ENCODE measurements at regions not wholly inside any gene's neighbourhood (a gene's known extent, or its start where the extent isn't known, plus 50 kb on each side); places are given as distances from the start of the nearest gene placed in this dataset.

- peaks cover 18 to 42% of the 10 kb centered on the region in 2 donors for H3K36me3 ChIP-seq (ENCODE audit: control insufficient read depth in 2 of 2, insufficient read depth in 2 of 2, low read length in 2 of 2)
- H3K27me3 ChIP-seq (ENCODE audit: control insufficient read depth in 2 of 2, insufficient read depth in 2 of 2, low read length in 2 of 2), result no peaks in the 10 kb centered on the region
- no peaks in the 10 kb centered on the region for H3K9me3 ChIP-seq (ENCODE audit: control insufficient read depth in 2 of 2, low read length in 2 of 2)
- peaks cover 26 to 27% of the 10 kb centered on the region in 2 donors for H3K4me1 ChIP-seq (ENCODE audit: control insufficient read depth in 2 of 2, insufficient read depth in 2 of 2, low read length in 2 of 2)
- no peak overlapping the region for H3K4me3 ChIP-seq (ENCODE audit: low read length in 2 of 2)
- no peak overlapping the region for H3K27ac ChIP-seq (ENCODE audit: low read depth in 2 of 2, low read length in 2 of 2)
- H3K9ac ChIP-seq (ENCODE audit: low read depth in 1 of 2, low read length in 2 of 2), result no peak overlapping the region
Observed at GRCh38 chr22:46092670-46093410, 57.5 kb upstream of the PPARA start.

GRCh38 chr22:46093796-46094195 lies 56.5 kb upstream of the PPARA start:
- H3K4me1 ChIP-seq (ENCODE audit: control insufficient read depth in 2 of 2, insufficient read depth in 2 of 2, low read length in 2 of 2), result peaks cover 23 to 25% of the 10 kb centered on the region in 2 donors
- no peak overlapping the region for H3K4me3 ChIP-seq (ENCODE audit: low read length in 2 of 2)
- no peak overlapping the region for H3K9ac ChIP-seq (ENCODE audit: low read depth in 1 of 2, low read length in 2 of 2)
- no peaks in the 10 kb centered on the region for H3K27me3 ChIP-seq (ENCODE audit: control insufficient read depth in 2 of 2, insufficient read depth in 2 of 2, low read length in 2 of 2)
- no peaks in the 10 kb centered on the region for H3K9me3 ChIP-seq (ENCODE audit: control insufficient read depth in 2 of 2, low read length in 2 of 2)
- no peak overlapping the region for H3K27ac ChIP-seq (ENCODE audit: low read depth in 2 of 2, low read length in 2 of 2)
- peaks cover 26 to 46% of the 10 kb centered on the region in 2 donors for H3K36me3 ChIP-seq (ENCODE audit: control insufficient read depth in 2 of 2, insufficient read depth in 2 of 2, low read length in 2 of 2)

- Histone ChIP-seq H3K4me1 (ENCODE audit: control insufficient read depth in 2 of 2, insufficient read depth in 2 of 2, low read length in 2 of 2) (peaks cover 15 to 19% of the 10 kb centered on the region in 2 donors), H3K9ac (ENCODE audit: low read depth in 1 of 2, low read length in 2 of 2) (no peak overlapping the region), H3K36me3 (ENCODE audit: control insufficient read depth in 2 of 2, insufficient read depth in 2 of 2, low read length in 2 of 2) (peaks cover 34 to 49% of the 10 kb centered on the region in 2 donors), H3K27ac (ENCODE audit: low read depth in 2 of 2, low read length in 2 of 2) (peak overlapping the region in 1 of 2 donors; percentile 32), H3K27me3 (ENCODE audit: control insufficient read depth in 2 of 2, insufficient read depth in 2 of 2, low read length in 2 of 2) (no peaks in the 10 kb centered on the region), H3K9me3 (ENCODE audit: control insufficient read depth in 2 of 2, low read length in 2 of 2) (no peaks in the 10 kb centered on the region), H3K4me3 (ENCODE audit: low read length in 2 of 2) (no peak overlapping the region)
Observed at GRCh38 chr22:46094676-46095075, 55.6 kb upstream of the PPARA start.

- Histone ChIP-seq H3K4me1 (ENCODE audit: control insufficient read depth in 2 of 2, insufficient read depth in 2 of 2, low read length in 2 of 2) (peaks cover 8 to 11% of the 10 kb centered on the region in 2 donors), H3K9me3 (ENCODE audit: control insufficient read depth in 2 of 2, low read length in 2 of 2) (no peaks in the 10 kb centered on the region), H3K27ac (ENCODE audit: low read depth in 2 of 2, low read length in 2 of 2) (no peak overlapping the region), H3K9ac (ENCODE audit: low read depth in 1 of 2, low read length in 2 of 2) (no peak overlapping the region), H3K36me3 (ENCODE audit: control insufficient read depth in 2 of 2, insufficient read depth in 2 of 2, low read length in 2 of 2) (peaks cover 46 to 58% of the 10 kb centered on the region in 2 donors), H3K27me3 (ENCODE audit: control insufficient read depth in 2 of 2, insufficient read depth in 2 of 2, low read length in 2 of 2) (no peaks in the 10 kb centered on the region), H3K4me3 (ENCODE audit: low read length in 2 of 2) (no peak overlapping the region)
Observed at GRCh38 chr22:46096051-46096450, 54.3 kb upstream of the PPARA start.

GRCh38 chr22:46096706-46097230 lies 53.6 kb upstream of the PPARA start:
- H3K4me3 ChIP-seq (ENCODE audit: low read length in 2 of 2), result no peak overlapping the region
- no peak overlapping the region for H3K27ac ChIP-seq (ENCODE audit: low read depth in 2 of 2, low read length in 2 of 2)
- no peak overlapping the region for H3K9ac ChIP-seq (ENCODE audit: low read depth in 1 of 2, low read length in 2 of 2)
- peaks cover 53 to 57% of the 10 kb centered on the region in 2 donors for H3K36me3 ChIP-seq (ENCODE audit: control insufficient read depth in 2 of 2, insufficient read depth in 2 of 2, low read length in 2 of 2)
- H3K4me1 ChIP-seq (ENCODE audit: control insufficient read depth in 2 of 2, insufficient read depth in 2 of 2, low read length in 2 of 2), result peaks cover 8 to 9% of the 10 kb centered on the region in 2 donors
- no peaks in the 10 kb centered on the region for H3K9me3 ChIP-seq (ENCODE audit: control insufficient read depth in 2 of 2, low read length in 2 of 2)
- no peaks in the 10 kb centered on the region for H3K27me3 ChIP-seq (ENCODE audit: control insufficient read depth in 2 of 2, insufficient read depth in 2 of 2, low read length in 2 of 2)

GRCh38 chr22:46097268-46097900 lies 52.9 kb upstream of the PPARA start:
- Histone ChIP-seq H3K4me3 (ENCODE audit: low read length in 2 of 2) (no peak overlapping the region), H3K4me1 (ENCODE audit: control insufficient read depth in 2 of 2, insufficient read depth in 2 of 2, low read length in 2 of 2) (peaks cover 7 to 8% of the 10 kb centered on the region in 2 donors), H3K36me3 (ENCODE audit: control insufficient read depth in 2 of 2, insufficient read depth in 2 of 2, low read length in 2 of 2) (peaks cover 57 to 58% of the 10 kb centered on the region in 2 donors), H3K27me3 (ENCODE audit: control insufficient read depth in 2 of 2, insufficient read depth in 2 of 2, low read length in 2 of 2) (no peaks in the 10 kb centered on the region), H3K27ac (ENCODE audit: low read depth in 2 of 2, low read length in 2 of 2) (no peak overlapping the region), H3K9ac (ENCODE audit: low read depth in 1 of 2, low read length in 2 of 2) (no peak overlapping the region), H3K9me3 (ENCODE audit: control insufficient read depth in 2 of 2, low read length in 2 of 2) (no peaks in the 10 kb centered on the region)

GRCh38 chr22:46098525-46099475 lies 51.5 kb upstream of the PPARA start:
- no peak overlapping the region for H3K9ac ChIP-seq (ENCODE audit: low read depth in 1 of 2, low read length in 2 of 2)
- no peak overlapping the region for H3K4me3 ChIP-seq (ENCODE audit: low read length in 2 of 2)
- no peaks in the 10 kb centered on the region for H3K9me3 ChIP-seq (ENCODE audit: control insufficient read depth in 2 of 2, low read length in 2 of 2)
- H3K36me3 ChIP-seq (ENCODE audit: control insufficient read depth in 2 of 2, insufficient read depth in 2 of 2, low read length in 2 of 2), result peaks cover 51 to 63% of the 10 kb centered on the region in 2 donors
- peaks cover 3 to 5% of the 10 kb centered on the region in 2 donors for H3K4me1 ChIP-seq (ENCODE audit: control insufficient read depth in 2 of 2, insufficient read depth in 2 of 2, low read length in 2 of 2)
- H3K27ac ChIP-seq (ENCODE audit: low read depth in 2 of 2, low read length in 2 of 2), result no peak overlapping the region
- no peaks in the 10 kb centered on the region for H3K27me3 ChIP-seq (ENCODE audit: control insufficient read depth in 2 of 2, insufficient read depth in 2 of 2, low read length in 2 of 2)

- no peak overlapping the region for H3K9ac ChIP-seq (ENCODE audit: low read depth in 1 of 2, low read length in 2 of 2)
- H3K36me3 ChIP-seq (ENCODE audit: control insufficient read depth in 2 of 2, insufficient read depth in 2 of 2, low read length in 2 of 2), result peaks cover 51 to 58% of the 10 kb centered on the region in 2 donors
Observed at GRCh38 chr22:46099740-46100139, 50.6 kb upstream of the PPARA start.

GRCh38 chr22:46100401-46101105 lies 49.8 kb upstream of the PPARA start:
- Histone ChIP-seq H3K9ac (ENCODE audit: low read depth in 1 of 2, low read length in 2 of 2) (no peak overlapping the region), H3K36me3 (ENCODE audit: control insufficient read depth in 2 of 2, insufficient read depth in 2 of 2, low read length in 2 of 2) (peaks cover 51 to 58% of the 10 kb centered on the region in 2 donors)

More at GRCh38 chr22:46099740-46100139, 50.6 kb upstream of the PPARA start:
- no peaks in the 10 kb centered on the region for H3K27me3 ChIP-seq (ENCODE audit: control insufficient read depth in 2 of 2, insufficient read depth in 2 of 2, low read length in 2 of 2)
- H3K4me1 ChIP-seq (ENCODE audit: control insufficient read depth in 2 of 2, insufficient read depth in 2 of 2, low read length in 2 of 2), result peaks cover 2 to 4% of the 10 kb centered on the region in 2 donors
- H3K27ac ChIP-seq (ENCODE audit: low read depth in 2 of 2, low read length in 2 of 2), result no peak overlapping the region
- no peak overlapping the region for H3K4me3 ChIP-seq (ENCODE audit: low read length in 2 of 2)
- H3K9me3 ChIP-seq (ENCODE audit: control insufficient read depth in 2 of 2, low read length in 2 of 2), result no peaks in the 10 kb centered on the region

More at GRCh38 chr22:46100401-46101105, 49.8 kb upstream of the PPARA start:
- Histone ChIP-seq H3K4me3 (ENCODE audit: low read length in 2 of 2) (no peak overlapping the region), H3K9me3 (ENCODE audit: control insufficient read depth in 2 of 2, low read length in 2 of 2) (no peaks in the 10 kb centered on the region), H3K27ac (ENCODE audit: low read depth in 2 of 2, low read length in 2 of 2) (no peak overlapping the region), H3K4me1 (ENCODE audit: control insufficient read depth in 2 of 2, insufficient read depth in 2 of 2, low read length in 2 of 2) (peaks cover 9 to 10% of the 10 kb centered on the region in 2 donors), H3K27me3 (ENCODE audit: control insufficient read depth in 2 of 2, insufficient read depth in 2 of 2, low read length in 2 of 2) (no peaks in the 10 kb centered on the region)

Data from mucosa of rectum (tissue), 2 donors.